Duodenal mucosa (tissue), 2 donors: ENCODE measurements at regions not wholly inside any gene's neighbourhood (a gene's known extent, or its start where the extent isn't known, plus 50 kb on each side); places are given as distances from the start of the nearest gene placed in this dataset.
"Not testable (repeated sequence)": the region's sequence is repeated elsewhere in the genome, so short reads cannot be mapped to it uniquely, and the experiment has no call there.

Experiments
- H3K27ac ChIP-seq: one replicate; pipeline ENCODE4 v1.7.0; 2013; ENCODE audit warnings: low read depth, low read length
- H3K27me3 ChIP-seq, 2 donors: one replicate each; pipeline ENCODE4 v1.7.0; 2013; ENCODE audit warnings: low read length in 2 of 2, control low read depth in 1 of 2; ENCODE audit not compliant: insufficient read depth in 2 of 2, control insufficient read depth in 1 of 2
- H3K36me3 ChIP-seq, 2 donors: one replicate each; pipeline ENCODE4 v1.7.0; 2013; ENCODE audit warnings: low read length in 2 of 2, control low read depth in 1 of 2; ENCODE audit not compliant: insufficient read depth in 2 of 2, control insufficient read depth in 1 of 2
- H3K4me1 ChIP-seq, 2 donors: one replicate each; pipeline ENCODE4 v1.7.0; 2013; ENCODE audit warnings: low read length in 2 of 2, control low read depth in 1 of 2; ENCODE audit not compliant: insufficient read depth in 2 of 2, control insufficient read depth in 1 of 2
- H3K4me3 ChIP-seq, 2 donors: one replicate each; pipeline ENCODE4 v1.7.0; 2013; ENCODE audit warnings: low read length in 2 of 2, low read depth in 1 of 2
- H3K9ac ChIP-seq, 2 donors: one replicate each; pipeline ENCODE4 v1.7.0; 2013; ENCODE audit warnings: low read length in 2 of 2, low read depth in 1 of 2
- H3K9me3 ChIP-seq, 2 donors: one replicate each; pipeline ENCODE4 v1.7.0; 2013; ENCODE audit warnings: low read length in 2 of 2, control low read depth in 1 of 2; ENCODE audit not compliant: control insufficient read depth in 1 of 2

GRCh38 chr17:71765437-71765836 is 355.4 kb upstream of the SOX9 start:
- no peaks in the 10 kb centered on the region for H3K9me3 ChIP-seq
- H3K27me3 ChIP-seq, result no peaks in the 10 kb centered on the region
- no peak overlapping the region for H3K4me3 ChIP-seq
- H3K4me1 ChIP-seq, result peaks cover 2 to 8% of the 10 kb centered on the region in 2 donors
- H3K9ac ChIP-seq, result no peak overlapping the region
- H3K36me3 ChIP-seq, result no peaks in the 10 kb centered on the region
- H3K27ac ChIP-seq, result no peak overlapping the region

- no peaks in the 10 kb centered on the region for H3K9me3 ChIP-seq
- H3K9ac ChIP-seq, result no peak overlapping the region
- H3K27me3 ChIP-seq, result no peaks in the 10 kb centered on the region
- H3K36me3 ChIP-seq, result no peaks in the 10 kb centered on the region
- H3K27ac ChIP-seq, result no peak overlapping the region
- H3K4me3 ChIP-seq, result no peak overlapping the region
- peaks cover 0 to 2% of the 10 kb centered on the region in 2 donors for H3K4me1 ChIP-seq
These were observed 351.0 kb upstream of the SOX9 start for GRCh38 chr17:71769850-71770249.

GRCh38 chr17:71777048-71777640 is 343.7 kb upstream of the SOX9 start:
- Histone ChIP-seq H3K4me3 (no peak overlapping the region), H3K9ac (no peak overlapping the region), H3K36me3 (no peaks in the 10 kb centered on the region), H3K27ac (no peak overlapping the region), H3K4me1 (no peaks in the 10 kb centered on the region), H3K9me3 (no peaks in the 10 kb centered on the region), H3K27me3 (no peaks in the 10 kb centered on the region)

GRCh38 chr17:71779482-71779881 is 341.3 kb upstream of the SOX9 start:
- Histone ChIP-seq H3K27ac (no peak overlapping the region), H3K4me3 (no peak overlapping the region), H3K9me3 (no peaks in the 10 kb centered on the region), H3K36me3 (no peaks in the 10 kb centered on the region), H3K9ac (no peak overlapping the region), H3K4me1 (no peaks in the 10 kb centered on the region), H3K27me3 (no peaks in the 10 kb centered on the region)

GRCh38 chr17:71780596-71780995 is 340.2 kb upstream of the SOX9 start:
- Histone ChIP-seq H3K4me1 (no peaks in the 10 kb centered on the region), H3K4me3 (no peak overlapping the region), H3K36me3 (no peaks in the 10 kb centered on the region), H3K27ac (no peak overlapping the region), H3K9me3 (no peaks in the 10 kb centered on the region), H3K9ac (no peak overlapping the region), H3K27me3 (no peaks in the 10 kb centered on the region)

GRCh38 chr17:71782021-71782420 is 338.8 kb upstream of the SOX9 start:
- H3K4me3 ChIP-seq, H3K9ac ChIP-seq, H3K9me3 ChIP-seq, H3K27ac ChIP-seq, H3K36me3 ChIP-seq, H3K27me3 ChIP-seq, H3K4me1 ChIP-seq: not testable (repeated sequence)

- Histone ChIP-seq H3K36me3 (no peaks in the 10 kb centered on the region), H3K9ac (no peak overlapping the region), H3K27me3 (no peaks in the 10 kb centered on the region), H3K27ac (no peak overlapping the region), H3K4me1 (no peaks in the 10 kb centered on the region), H3K4me3 (no peak overlapping the region), H3K9me3 (no peaks in the 10 kb centered on the region)
These were observed 330.0 kb upstream of the SOX9 start for GRCh38 chr17:71790791-71791190.

- no peaks in the 10 kb centered on the region for H3K9me3 ChIP-seq
- no peak overlapping the region for H3K27ac ChIP-seq
- no peaks in the 10 kb centered on the region for H3K4me1 ChIP-seq
- no peak overlapping the region for H3K9ac ChIP-seq
- no peaks in the 10 kb centered on the region for H3K36me3 ChIP-seq
- H3K27me3 ChIP-seq, result no peaks in the 10 kb centered on the region
- H3K4me3 ChIP-seq, result no peak overlapping the region
These were observed 329.5 kb upstream of the SOX9 start for GRCh38 chr17:71791311-71791710.

- Histone ChIP-seq H3K9ac (no peak overlapping the region), H3K27ac (no peak overlapping the region), H3K27me3 (no peaks in the 10 kb centered on the region), H3K9me3 (no peaks in the 10 kb centered on the region), H3K4me1 (no peaks in the 10 kb centered on the region), H3K36me3 (no peaks in the 10 kb centered on the region), H3K4me3 (no peak overlapping the region)
These were observed 327.9 kb upstream of the SOX9 start for GRCh38 chr17:71792966-71793365.

GRCh38 chr17:71793518-71793917 is 327.3 kb upstream of the SOX9 start:
- Histone ChIP-seq H3K9me3 (no peaks in the 10 kb centered on the region), H3K4me3 (no peak overlapping the region), H3K9ac (no peak overlapping the region), H3K27me3 (no peaks in the 10 kb centered on the region), H3K27ac (no peak overlapping the region), H3K4me1 (no peaks in the 10 kb centered on the region), H3K36me3 (no peaks in the 10 kb centered on the region)

- H3K9me3 ChIP-seq, result no peaks in the 10 kb centered on the region
- H3K4me1 ChIP-seq, result peaks cover 0 to 4% of the 10 kb centered on the region in 2 donors
- H3K27ac ChIP-seq, result no peak overlapping the region
- H3K27me3 ChIP-seq, result no peaks in the 10 kb centered on the region
- no peak overlapping the region for H3K9ac ChIP-seq
- H3K36me3 ChIP-seq, result no peaks in the 10 kb centered on the region
- no peak overlapping the region for H3K4me3 ChIP-seq
These were observed 322.1 kb upstream of the SOX9 start for GRCh38 chr17:71798701-71799100.
